ENCODE measurements at regions not wholly inside any gene's neighbourhood (a gene's known extent, or its start where the extent isn't known, plus 50 kb on each side); places are given as distances from the start of the nearest gene placed in this dataset.

DNA sequence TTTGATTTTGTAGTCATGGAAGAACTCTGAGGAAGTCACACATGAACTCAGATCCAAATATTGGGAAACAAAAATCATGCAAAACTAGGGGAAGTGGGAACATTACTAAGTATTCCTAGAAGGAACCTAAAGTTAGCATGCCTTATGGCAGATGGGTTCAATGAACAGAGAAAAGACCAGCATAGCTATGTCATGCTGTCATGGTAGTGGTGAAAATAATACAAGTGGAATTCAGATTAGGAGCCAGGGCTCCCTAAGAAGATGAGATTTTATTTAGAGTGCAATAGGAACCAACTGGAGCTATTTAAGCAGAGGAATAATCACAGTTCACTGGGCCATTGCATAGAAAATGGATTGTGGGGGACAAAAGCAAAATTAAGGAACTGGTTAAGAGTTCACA lies 134.0 kb downstream of the DIO2 start:
- CTCF ChIA-PET (ENCODE audit: low intra/inter-chr PET ratio), result no interaction called here
- H3K27me3 ChIP-seq (ENCODE audit: control insufficient read depth in 2 of 2, insufficient read depth in 2 of 2, low read length in 2 of 2), result no peaks in the 10 kb centered on the region
- POLR2A ChIA-PET, result no interaction called here

More for the DNA sequence above, 134.0 kb downstream of the DIO2 start:
- H3K4me3 ChIP-seq, result no peak overlapping the region
- H3K79me2 ChIP-seq (ENCODE audit: control insufficient read depth, insufficient read depth, low read length), result no peaks in the 10 kb centered on the region
- DNase-seq (ENCODE audit: extremely low read depth in 1 of 4, low spot score in 3 of 4) (no peak), ATAC-seq (no peak), FAIRE-seq (no peak)
- no peak overlapping the region for H3K4me2 ChIP-seq (ENCODE audit: insufficient read depth, low read length)
- no peaks in the 10 kb centered on the region for H4K20me1 ChIP-seq (replicated peaks; ENCODE audit: control insufficient read depth, insufficient read depth, low read length)
- intact Hi-C loops (cut with micrococcal nuclease), result no loop called here
- no peaks in the 10 kb centered on the region for H3K36me3 ChIP-seq (ENCODE audit: control insufficient read depth, insufficient read depth, low read length)
- no peaks in the 10 kb centered on the region for H3K4me1 ChIP-seq (replicated peaks in 1 of 2; ENCODE audit: control insufficient read depth in 2 of 2, insufficient read depth in 2 of 2, low read length in 2 of 2)
- H2AFZ ChIP-seq (ENCODE audit: low read depth, low read length), result no peak overlapping the region
- no TSS peak for BruUV-seq (replicated peaks)
- H3K9ac ChIP-seq (ENCODE audit: insufficient read depth in 1 of 2, low read depth in 2 of 2, low read length in 2 of 2), result no peak overlapping the region
- H3K9me1 ChIP-seq (ENCODE audit: control insufficient read depth, insufficient read depth, low read length), result no peaks in the 10 kb centered on the region
- no peaks in the 10 kb centered on the region for H3K9me3 ChIP-seq (replicated peaks; ENCODE audit: control insufficient read depth, insufficient read depth, low read depth, low read length)
- in situ Hi-C loops (cut with MboI), result no loop called here
- H3K27ac ChIP-seq (ENCODE audit: extremely low read depth, low read depth, low read length), result no peak overlapping the region
- TF ChIP-seq CREBBP (IDR thresholded peaks at IDR 0.05; ENCODE audit: low read depth, low read length) (no peak), KDM5B (IDR thresholded peaks at IDR 0.05; ENCODE audit: insufficient replicate concordance, low read depth, low read length) (no peak), TAL1 (IDR thresholded peaks at IDR 0.05) (no peak), SAFB2 (IDR thresholded peaks at IDR 0.05; ENCODE audit: borderline replicate concordance, low read depth, low read length, severe bottlenecking) (no peak), ZNF212 (CRISPR knock-in tag; IDR thresholded peaks at IDR 0.05) (no peak), THRAP3 (IDR thresholded peaks at IDR 0.05; ENCODE audit: borderline replicate concordance) (no peak), KLF6 (CRISPR knock-in tag; IDR thresholded peaks at IDR 0.05; ENCODE audit: borderline replicate concordance) (no peak), ZC3H4 (CRISPR knock-in tag; IDR thresholded peaks at IDR 0.05; ENCODE audit: borderline replicate concordance) (no peak), ZNF175 (CRISPR knock-in tag; IDR thresholded peaks at IDR 0.05; ENCODE audit: low read depth) (no peak), GATAD2A (IDR thresholded peaks at IDR 0.05) (no peak), SRSF7 (optimal IDR thresholded peaks at IDR 0.05; ENCODE audit: low read depth, low read length) (no peak), U2AF1 (optimal IDR thresholded peaks at IDR 0.05; ENCODE audit: low read depth, low read length) (no peak), ILK (tag; IDR thresholded peaks at IDR 0.05; ENCODE audit: borderline replicate concordance, low read depth) (no peak)
- TF ChIP-seq, protein P1, sequence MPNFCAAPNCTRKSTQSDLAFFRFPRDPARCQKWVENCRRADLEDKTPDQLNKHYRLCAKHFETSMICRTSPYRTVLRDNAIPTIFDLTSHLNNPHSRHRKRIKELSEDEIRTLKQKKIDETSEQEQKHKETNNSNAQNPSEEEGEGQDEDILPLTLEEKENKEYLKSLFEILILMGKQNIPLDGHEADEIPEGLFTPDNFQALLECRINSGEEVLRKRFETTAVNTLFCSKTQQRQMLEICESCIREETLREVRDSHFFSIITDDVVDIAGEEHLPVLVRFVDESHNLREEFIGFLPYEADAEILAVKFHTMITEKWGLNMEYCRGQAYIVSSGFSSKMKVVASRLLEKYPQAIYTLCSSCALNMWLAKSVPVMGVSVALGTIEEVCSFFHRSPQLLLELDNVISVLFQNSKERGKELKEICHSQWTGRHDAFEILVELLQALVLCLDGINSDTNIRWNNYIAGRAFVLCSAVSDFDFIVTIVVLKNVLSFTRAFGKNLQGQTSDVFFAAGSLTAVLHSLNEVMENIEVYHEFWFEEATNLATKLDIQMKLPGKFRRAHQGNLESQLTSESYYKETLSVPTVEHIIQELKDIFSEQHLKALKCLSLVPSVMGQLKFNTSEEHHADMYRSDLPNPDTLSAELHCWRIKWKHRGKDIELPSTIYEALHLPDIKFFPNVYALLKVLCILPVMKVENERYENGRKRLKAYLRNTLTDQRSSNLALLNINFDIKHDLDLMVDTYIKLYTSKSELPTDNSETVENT (CRISPR knock-in tag; IDR thresholded peaks at IDR 0.05), result no peak
- TF ChIP-seq, protein P2, sequence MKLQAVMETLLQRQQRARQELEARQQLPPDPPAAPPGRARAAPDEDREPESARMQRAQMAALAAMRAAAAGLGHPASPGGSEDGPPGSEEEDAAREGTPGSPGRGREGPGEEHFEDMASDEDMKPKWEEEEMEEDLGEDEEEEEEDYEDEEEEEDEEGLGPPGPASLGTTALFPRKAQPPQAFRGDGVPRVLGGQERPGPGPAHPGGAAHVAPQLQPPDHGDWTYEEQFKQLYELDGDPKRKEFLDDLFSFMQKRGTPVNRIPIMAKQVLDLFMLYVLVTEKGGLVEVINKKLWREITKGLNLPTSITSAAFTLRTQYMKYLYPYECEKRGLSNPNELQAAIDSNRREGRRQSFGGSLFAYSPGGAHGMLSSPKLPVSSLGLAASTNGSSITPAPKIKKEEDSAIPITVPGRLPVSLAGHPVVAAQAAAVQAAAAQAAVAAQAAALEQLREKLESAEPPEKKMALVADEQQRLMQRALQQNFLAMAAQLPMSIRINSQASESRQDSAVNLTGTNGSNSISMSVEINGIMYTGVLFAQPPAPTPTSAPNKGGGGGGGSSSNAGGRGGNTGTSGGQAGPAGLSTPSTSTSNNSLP (IDR thresholded peaks at IDR 0.05; ENCODE audit: borderline replicate concordance, low read depth, low read length), result no peak
- TF ChIP-seq, protein P3, sequence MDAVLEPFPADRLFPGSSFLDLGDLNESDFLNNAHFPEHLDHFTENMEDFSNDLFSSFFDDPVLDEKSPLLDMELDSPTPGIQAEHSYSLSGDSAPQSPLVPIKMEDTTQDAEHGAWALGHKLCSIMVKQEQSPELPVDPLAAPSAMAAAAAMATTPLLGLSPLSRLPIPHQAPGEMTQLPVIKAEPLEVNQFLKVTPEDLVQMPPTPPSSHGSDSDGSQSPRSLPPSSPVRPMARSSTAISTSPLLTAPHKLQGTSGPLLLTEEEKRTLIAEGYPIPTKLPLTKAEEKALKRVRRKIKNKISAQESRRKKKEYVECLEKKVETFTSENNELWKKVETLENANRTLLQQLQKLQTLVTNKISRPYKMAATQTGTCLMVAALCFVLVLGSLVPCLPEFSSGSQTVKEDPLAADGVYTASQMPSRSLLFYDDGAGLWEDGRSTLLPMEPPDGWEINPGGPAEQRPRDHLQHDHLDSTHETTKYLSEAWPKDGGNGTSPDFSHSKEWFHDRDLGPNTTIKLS (IDR thresholded peaks at IDR 0.05; ENCODE audit: borderline replicate concordance, low read depth), result no peak
